ENCODE measurements at regions not wholly inside any gene's neighbourhood (a gene's known extent, or its start where the extent isn't known, plus 50 kb on each side); places are given as distances from the start of the nearest gene placed in this dataset.

DNA sequence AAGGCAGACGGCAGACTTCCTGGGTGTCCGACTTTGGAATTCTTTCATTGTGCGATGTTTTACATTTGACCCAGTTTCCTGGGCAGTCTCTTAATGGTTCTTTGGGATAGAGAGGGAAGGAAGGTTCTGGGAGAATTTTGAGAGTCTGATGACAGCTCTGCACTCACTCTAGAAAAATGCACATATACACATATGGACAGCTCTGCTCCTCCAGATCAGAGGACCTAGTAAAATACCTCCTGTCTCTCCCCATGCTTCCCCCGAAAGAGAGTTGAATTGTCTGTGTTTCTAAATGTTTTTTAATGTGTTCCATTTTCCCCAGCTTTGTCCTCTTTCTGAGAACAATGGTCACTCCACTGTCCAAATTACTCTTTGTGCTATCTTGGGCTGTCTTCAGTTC lies 102.0 kb upstream of the CXCR4 start:
- Mint-ChIP-seq H3K9me3 (no peaks in the 10 kb centered on the region), H3K27ac (no peak overlapping the region), H3K4me3 (no peak overlapping the region), H3K4me1 (ENCODE audit: low read depth) (no peaks in the 10 kb centered on the region), H3K36me3 (ENCODE audit: low read depth) (no peaks in the 10 kb centered on the region), H3K27me3 (no peaks in the 10 kb centered on the region)
- DNase-seq, result no peak
- ChIA-PET CTCF (interaction anchor here (1.2 kb wide), 1 partner anchor 18 kb away, joined by 3 read pairs; no protein-coding TSS in a partner anchor), POLR2A (no interaction called here)
- no peak for ATAC-seq
- intact Hi-C loops (cut with micrococcal nuclease), result no loop called here
- TF ChIP-seq, protein P1, sequence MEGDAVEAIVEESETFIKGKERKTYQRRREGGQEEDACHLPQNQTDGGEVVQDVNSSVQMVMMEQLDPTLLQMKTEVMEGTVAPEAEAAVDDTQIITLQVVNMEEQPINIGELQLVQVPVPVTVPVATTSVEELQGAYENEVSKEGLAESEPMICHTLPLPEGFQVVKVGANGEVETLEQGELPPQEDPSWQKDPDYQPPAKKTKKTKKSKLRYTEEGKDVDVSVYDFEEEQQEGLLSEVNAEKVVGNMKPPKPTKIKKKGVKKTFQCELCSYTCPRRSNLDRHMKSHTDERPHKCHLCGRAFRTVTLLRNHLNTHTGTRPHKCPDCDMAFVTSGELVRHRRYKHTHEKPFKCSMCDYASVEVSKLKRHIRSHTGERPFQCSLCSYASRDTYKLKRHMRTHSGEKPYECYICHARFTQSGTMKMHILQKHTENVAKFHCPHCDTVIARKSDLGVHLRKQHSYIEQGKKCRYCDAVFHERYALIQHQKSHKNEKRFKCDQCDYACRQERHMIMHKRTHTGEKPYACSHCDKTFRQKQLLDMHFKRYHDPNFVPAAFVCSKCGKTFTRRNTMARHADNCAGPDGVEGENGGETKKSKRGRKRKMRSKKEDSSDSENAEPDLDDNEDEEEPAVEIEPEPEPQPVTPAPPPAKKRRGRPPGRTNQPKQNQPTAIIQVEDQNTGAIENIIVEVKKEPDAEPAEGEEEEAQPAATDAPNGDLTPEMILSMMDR (IDR thresholded peaks at IDR 0.05), result no peak

DNA sequence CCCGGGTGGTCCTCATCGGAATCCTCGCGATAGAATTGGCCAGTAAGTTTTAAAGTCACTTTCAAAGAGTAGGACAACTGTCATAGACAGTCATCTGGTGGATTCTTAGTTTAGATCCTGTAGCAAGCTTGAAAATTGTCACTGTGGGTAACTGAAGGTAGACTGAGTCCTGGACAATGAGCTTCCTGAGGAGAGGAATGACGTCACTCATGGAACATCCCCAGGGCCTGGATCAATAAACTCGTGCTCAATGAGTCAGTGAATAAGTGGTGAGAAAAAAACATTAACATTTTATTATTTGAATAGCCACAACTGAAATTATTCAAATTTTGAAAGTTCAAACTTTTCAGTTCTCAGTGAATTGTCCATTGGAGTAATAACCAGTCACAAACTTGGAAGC lies 101.4 kb upstream of the CXCR4 start:
- POLR2A ChIA-PET, result interaction anchor here (0.6 kb wide), 1 partner anchor 69 kb away, joined by 3 read pairs; no protein-coding TSS in a partner anchor
- Mint-ChIP-seq H3K4me3 (no peak overlapping the region), H3K9me3 (no peaks in the 10 kb centered on the region), H3K4me1 (ENCODE audit: low read depth) (no peaks in the 10 kb centered on the region), H3K27me3 (no peaks in the 10 kb centered on the region), H3K36me3 (ENCODE audit: low read depth) (no peaks in the 10 kb centered on the region), H3K27ac (no peak overlapping the region)
- CTCF ChIA-PET, result no interaction called here
- no peak for DNase-seq
- TF ChIP-seq, protein P1 (IDR thresholded peaks at IDR 0.05), result no peak
- ATAC-seq, result no peak
- intact Hi-C loops (cut with micrococcal nuclease), result no loop called here

DNA sequence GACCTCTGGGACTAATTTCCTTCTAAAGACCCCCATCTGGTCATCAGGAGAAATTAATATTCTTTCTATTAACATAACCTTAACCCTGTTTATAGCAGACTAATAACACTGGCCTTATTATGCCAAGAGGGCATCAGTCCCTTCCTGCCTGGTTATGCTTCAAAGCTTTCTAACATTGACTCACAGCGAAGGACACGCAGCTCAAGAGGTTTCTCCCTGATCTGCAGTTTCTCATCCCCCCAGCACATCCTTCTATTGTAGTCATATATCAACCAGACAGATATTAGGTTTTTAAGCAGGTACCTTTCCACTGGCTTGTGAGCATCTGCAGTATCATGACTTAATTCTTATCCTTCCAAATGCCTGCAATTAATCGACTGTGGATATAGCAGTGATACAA lies 100.0 kb upstream of the CXCR4 start:
- CTCF ChIA-PET, result interaction anchor here (1.5 kb wide), 1 partner anchor 19 kb away, joined by 3 read pairs; no protein-coding TSS in a partner anchor

DNA sequence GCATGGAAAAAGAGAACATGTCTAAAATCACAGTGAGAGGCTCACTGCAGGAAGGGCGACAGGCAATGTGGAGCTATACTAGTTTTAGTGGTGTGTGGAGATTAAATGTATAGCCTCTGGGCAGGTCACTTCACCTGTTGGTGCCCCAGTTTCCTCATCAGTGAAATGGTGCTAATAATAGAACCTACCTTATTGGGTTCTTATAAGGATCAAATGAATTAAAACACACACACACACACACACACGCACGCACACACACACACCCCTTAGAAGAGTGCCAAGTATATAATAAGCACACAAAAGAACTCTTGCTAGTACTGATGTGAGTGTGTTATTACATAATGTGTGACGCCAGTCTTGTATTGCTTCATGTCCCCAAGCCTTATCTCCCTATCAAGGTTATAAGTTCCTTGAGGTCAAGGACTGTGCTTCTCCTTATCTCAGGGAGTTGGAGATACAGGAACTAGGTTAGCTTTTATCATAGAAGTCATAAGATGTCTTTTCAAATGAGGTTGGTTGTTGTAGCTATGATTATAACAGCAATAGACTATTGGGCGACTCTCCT lies 98.0 kb upstream of the CXCR4 start:
- Mint-ChIP-seq H3K4me1 (ENCODE audit: low read depth) (peaks cover 32% of the 10 kb centered on the region), H3K9me3 (peaks cover 1% of the 10 kb centered on the region), H3K4me3 (no peak overlapping the region), H3K27ac (no peak overlapping the region), H3K36me3 (ENCODE audit: low read depth) (no peaks in the 10 kb centered on the region), H3K27me3 (no peaks in the 10 kb centered on the region)
- intact Hi-C loops (cut with micrococcal nuclease), result no loop called here
- ChIA-PET POLR2A (interaction anchor here (1.7 kb wide), 1 partner anchor 10 kb away, joined by 5 read pairs; no protein-coding TSS in a partner anchor), CTCF (interaction anchor here (1.8 kb wide), 1 partner anchor 22 kb away, joined by 6 read pairs; no protein-coding TSS in a partner anchor)
- no peak for ATAC-seq
- TF ChIP-seq, protein P1 (IDR thresholded peaks at IDR 0.05), result no peak
- DNase-seq, result no peak

More for the DNA sequence above, 100.0 kb upstream of the CXCR4 start:
- no peak for ATAC-seq
- Mint-ChIP-seq H3K36me3 (ENCODE audit: low read depth) (no peaks in the 10 kb centered on the region), H3K4me3 (no peak overlapping the region), H3K4me1 (ENCODE audit: low read depth) (peaks cover 12% of the 10 kb centered on the region), H3K9me3 (no peaks in the 10 kb centered on the region), H3K27me3 (no peaks in the 10 kb centered on the region), H3K27ac (no peak overlapping the region)
- DNase-seq, result no peak
- TF ChIP-seq, protein P1 (IDR thresholded peaks at IDR 0.05), result no peak
- POLR2A ChIA-PET, result interaction anchor here (1.7 kb wide), 1 partner anchor 8 kb away, joined by 5 read pairs; no protein-coding TSS in a partner anchor
- intact Hi-C loops (cut with micrococcal nuclease), result no loop called here

DNA sequence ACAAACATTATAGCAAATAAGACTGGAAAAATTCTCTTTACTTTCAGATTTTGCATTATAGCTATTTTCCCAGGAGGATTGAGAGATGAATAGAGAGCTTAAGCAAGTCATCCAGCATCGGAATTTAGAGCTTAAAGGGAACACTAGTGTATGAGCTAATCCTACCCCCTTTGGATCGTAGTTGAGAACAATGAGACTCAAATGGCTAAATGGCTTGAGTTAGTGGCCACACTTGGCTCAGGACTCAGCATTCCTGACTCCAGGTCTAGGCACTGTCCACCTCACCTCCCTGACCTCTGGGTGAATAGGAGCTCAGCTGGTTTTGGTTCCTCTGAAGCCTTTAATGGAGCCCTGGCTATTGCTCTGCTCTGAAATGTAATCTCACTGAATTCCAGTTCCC lies 97.5 kb upstream of the CXCR4 start:
- H3K27ac Mint-ChIP-seq, result no peak overlapping the region
- H3K27me3 Mint-ChIP-seq, result no peaks in the 10 kb centered on the region
- no peak for DNase-seq
- intact Hi-C loops (cut with micrococcal nuclease), result no loop called here
- peaks cover 3% of the 10 kb centered on the region for H3K36me3 Mint-ChIP-seq (ENCODE audit: low read depth)
- H3K9me3 Mint-ChIP-seq, result peaks cover 4% of the 10 kb centered on the region
- POLR2A ChIA-PET, result no interaction called here
- no peak overlapping the region for H3K4me3 Mint-ChIP-seq
- H3K4me1 Mint-ChIP-seq (ENCODE audit: low read depth), result peaks cover 37% of the 10 kb centered on the region
- CTCF ChIA-PET, result interaction anchor here (1.8 kb wide), 1 partner anchor 23 kb away, joined by 6 read pairs; no protein-coding TSS in a partner anchor
- no peak for ATAC-seq
- TF ChIP-seq, protein P1 (IDR thresholded peaks at IDR 0.05), result no peak

Data from activated CD8-positive, alpha-beta T cell treated with anti-CD3 and anti-CD28 coated beads for 36 hours (primary cell).